SW 1271 (cell line): ENCODE measurements at regions not wholly inside any gene's neighbourhood (a gene's known extent, or its start where the extent isn't known, plus 50 kb on each side); places are given as distances from the start of the nearest gene placed in this dataset.

ENCODE experiments used
- DNase-seq, 2 experiments: peaks; one replicate each; lab custom pipeline; 2025; lab: John Stamatoyannopoulos, UW

GRCh38 chr12:58580095-58580494, 340.2 kb downstream of the LRIG3 start:
- no peak for DNase-seq

GRCh38 chr12:58583529-58583928, 336.8 kb downstream of the LRIG3 start:
- DNase-seq, result no peak

- no peak for DNase-seq
These were observed 336.4 kb downstream of the LRIG3 start for GRCh38 chr12:58583940-58584339.

- no peak for DNase-seq
These were observed 335.4 kb downstream of the LRIG3 start for GRCh38 chr12:58584880-58585279.

- no peak for DNase-seq
These were observed 333.5 kb downstream of the LRIG3 start for GRCh38 chr12:58586762-58587161.

GRCh38 chr12:58588770-58589169, 331.5 kb downstream of the LRIG3 start:
- DNase-seq, result no peak

GRCh38 chr12:58592475-58593207, 327.7 kb downstream of the LRIG3 start:
- no peak for DNase-seq

GRCh38 chr12:58593557-58594304, 326.6 kb downstream of the LRIG3 start:
- no peak for DNase-seq

- DNase-seq, result no peak
These were observed 323.9 kb downstream of the LRIG3 start for GRCh38 chr12:58596381-58596780.

- no peak for DNase-seq
These were observed 318.8 kb downstream of the LRIG3 start for GRCh38 chr12:58601529-58601928.

GRCh38 chr12:58602179-58602578, 318.1 kb downstream of the LRIG3 start:
- no peak for DNase-seq

- DNase-seq, result no peak
These were observed 317.6 kb downstream of the LRIG3 start for GRCh38 chr12:58602736-58603135.

- DNase-seq, result no peak
These were observed 312.5 kb downstream of the LRIG3 start for GRCh38 chr12:58607805-58608204.

- DNase-seq, result no peak
These were observed 311.6 kb downstream of the LRIG3 start for GRCh38 chr12:58608711-58609110.

- no peak for DNase-seq
These were observed 305.3 kb downstream of the LRIG3 start for GRCh38 chr12:58615047-58615446.

GRCh38 chr12:58615576-58615975, 304.7 kb downstream of the LRIG3 start:
- DNase-seq, result no peak

GRCh38 chr12:58616618-58617017, 303.7 kb downstream of the LRIG3 start:
- no peak for DNase-seq

- no peak for DNase-seq
These were observed 299.2 kb downstream of the LRIG3 start for GRCh38 chr12:58621126-58621525.

GRCh38 chr12:58629376-58629775, 290.9 kb downstream of the LRIG3 start:
- DNase-seq, result no peak

GRCh38 chr12:58633479-58633878, 286.8 kb downstream of the LRIG3 start:
- DNase-seq, result no peak

GRCh38 chr12:58639318-58639934, 280.9 kb downstream of the LRIG3 start:
- no peak for DNase-seq

- no peak for DNase-seq
These were observed 280.0 kb downstream of the LRIG3 start for GRCh38 chr12:58640314-58640713.

- no peak for DNase-seq
These were observed 274.4 kb downstream of the LRIG3 start for GRCh38 chr12:58645946-58646345.
